ENCODE measurements at regions not wholly inside any gene's neighbourhood (a gene's known extent, or its start where the extent isn't known, plus 50 kb on each side); places are given as distances from the start of the nearest gene placed in this dataset.
"Not testable (repeated sequence)": the region's sequence is repeated elsewhere in the genome, so short reads cannot be mapped to it uniquely, and the experiment has no call there.

DNA sequence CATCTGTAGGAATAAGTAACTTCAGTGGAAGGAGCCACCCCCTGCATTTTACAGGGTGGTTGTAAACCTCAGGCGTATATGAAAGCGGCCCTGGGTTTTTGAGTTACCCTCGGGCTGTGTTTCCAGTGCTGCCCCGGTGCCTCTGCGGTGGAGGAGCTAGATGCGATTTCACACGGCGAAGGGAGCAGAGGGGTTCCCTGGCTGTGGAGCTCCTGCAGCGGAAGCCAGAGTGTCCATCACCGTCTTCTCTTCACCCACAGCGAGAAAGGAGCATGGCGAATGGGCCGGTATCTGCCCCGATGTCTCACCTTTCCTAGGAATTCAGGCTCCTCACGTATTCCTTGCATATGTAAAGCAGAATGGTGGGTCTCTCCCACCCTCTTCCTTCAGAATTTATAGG, 253.6 kb downstream of the THBS2 start:
- DNase-seq: no peak

DNA sequence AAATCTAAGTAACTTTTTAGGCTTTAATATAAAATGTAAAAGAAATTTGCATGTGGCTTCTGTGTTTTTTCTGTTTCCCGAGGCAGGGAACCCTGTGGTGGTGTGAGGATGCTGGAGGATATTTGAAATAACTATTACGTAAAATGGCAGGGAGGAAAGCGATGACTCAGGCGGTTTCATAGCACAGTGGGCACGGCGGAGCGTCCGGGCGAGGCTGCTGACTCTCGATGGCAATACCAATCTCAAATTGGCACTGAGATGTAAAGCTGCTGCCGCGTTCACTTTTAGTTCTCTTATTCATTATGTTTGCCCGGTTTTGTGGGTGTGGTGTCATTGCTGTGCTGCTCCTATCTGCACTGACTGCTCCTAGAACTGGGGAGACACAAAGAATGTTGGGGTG, 254.3 kb downstream of the THBS2 start:
- peak; percentile 85 for DNase-seq

DNA sequence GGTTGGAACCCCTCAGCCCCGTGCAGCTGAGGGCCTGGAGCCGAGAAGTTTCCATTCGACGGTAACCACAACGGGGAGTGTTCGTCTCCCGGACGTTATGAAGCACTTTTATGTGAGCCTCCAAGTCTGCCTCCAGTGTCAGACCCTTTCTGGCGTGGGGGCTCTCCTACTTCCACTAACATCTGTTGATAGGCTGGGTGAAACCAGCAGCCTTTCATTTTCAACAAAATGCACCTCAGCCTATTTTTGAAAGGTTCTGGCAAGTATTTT, 257.4 kb downstream of the THBS2 start:
- DNase-seq: no peak

DNA sequence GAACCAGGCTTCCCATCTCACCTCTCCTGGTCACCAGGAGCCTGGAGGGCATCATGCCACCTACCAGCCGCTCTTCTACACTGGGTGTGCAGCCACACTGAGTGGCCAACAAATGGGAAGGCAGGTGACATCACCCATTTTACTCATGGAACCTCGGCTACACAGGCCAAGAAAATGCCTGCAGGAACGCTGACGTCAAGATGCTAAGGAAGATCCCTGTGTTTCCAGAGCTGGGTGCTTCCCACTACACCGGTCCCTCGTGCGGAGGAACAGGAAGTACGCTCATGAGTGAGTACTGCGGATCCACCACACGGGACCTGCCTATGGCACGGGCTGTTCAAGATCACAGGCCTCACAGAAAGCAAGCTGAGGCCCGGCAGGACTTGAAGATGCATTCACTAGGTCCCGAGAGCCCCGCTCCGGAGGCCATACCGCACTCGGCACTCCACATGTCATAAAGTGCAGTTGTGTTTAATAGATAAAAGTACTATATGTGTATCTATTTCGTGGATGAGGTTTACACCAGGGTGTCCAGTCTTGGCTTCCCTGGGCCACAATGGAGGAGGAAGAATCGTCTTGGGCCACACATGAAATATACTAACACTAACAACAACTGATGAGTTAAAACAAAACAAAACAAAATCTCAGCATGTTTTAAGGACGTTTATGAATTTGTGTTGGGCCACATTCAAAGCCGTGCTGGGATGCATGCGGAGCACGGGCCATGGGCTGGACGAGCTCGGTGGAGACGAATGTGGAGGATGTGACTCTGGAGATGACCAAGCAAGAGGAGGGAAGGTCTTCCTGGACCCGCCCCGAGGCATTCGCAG, 257.9 kb downstream of the THBS2 start:
- DNase-seq: no peak

DNA sequence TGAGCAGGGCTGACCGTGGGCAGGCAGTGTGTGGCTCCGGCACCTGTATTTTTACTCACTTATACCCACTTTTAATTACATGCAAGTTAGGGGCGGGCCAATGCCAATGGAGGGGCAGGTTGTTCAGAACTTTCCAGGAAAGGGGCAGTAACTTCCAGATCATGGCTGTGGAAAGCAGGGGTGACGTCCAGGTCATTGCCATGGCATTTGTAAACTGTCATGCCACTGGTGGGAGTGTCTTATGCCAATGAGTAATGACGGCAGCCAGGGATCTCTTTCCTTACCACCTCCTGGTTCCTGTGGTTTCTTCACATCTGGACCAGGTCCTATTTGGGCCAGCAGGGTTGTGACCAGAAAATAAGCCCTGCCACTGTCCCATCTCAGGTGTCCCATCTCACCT, 258.7 kb downstream of the THBS2 start:
- DNase-seq: peak; percentile 30

DNA sequence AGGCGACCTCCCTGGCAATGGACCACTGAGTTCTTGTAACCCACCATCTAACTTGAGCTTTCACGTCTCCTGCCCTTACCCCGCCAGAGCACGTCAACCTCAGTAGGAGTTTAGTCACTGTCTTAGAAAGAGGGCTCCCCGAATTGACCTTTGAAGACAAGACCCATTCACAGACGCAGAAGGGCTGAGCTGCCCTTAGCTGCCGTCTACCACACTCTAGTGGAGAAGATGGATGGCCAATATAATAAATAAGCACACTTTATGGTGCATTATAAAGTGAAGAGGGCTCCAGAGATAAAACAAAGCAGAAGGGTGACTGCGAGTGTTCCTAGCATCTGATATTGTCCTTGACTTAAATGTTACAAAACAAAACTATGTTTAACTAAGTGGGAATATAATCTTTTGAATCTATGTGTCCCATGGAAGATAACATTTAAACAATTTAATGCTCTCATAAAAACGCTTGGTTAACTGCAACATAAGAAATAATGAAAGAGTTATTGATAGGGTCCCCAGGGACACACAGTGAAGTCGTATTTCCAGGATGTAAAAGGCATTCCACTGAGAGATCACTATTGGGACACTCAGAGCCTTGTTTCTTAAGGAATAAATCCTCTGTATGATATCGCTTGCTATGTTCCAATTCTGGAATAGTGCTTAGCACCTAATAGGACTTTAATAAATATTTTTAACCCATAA, 261.1 kb downstream of the THBS2 start:
- DNase-seq: no peak

DNA sequence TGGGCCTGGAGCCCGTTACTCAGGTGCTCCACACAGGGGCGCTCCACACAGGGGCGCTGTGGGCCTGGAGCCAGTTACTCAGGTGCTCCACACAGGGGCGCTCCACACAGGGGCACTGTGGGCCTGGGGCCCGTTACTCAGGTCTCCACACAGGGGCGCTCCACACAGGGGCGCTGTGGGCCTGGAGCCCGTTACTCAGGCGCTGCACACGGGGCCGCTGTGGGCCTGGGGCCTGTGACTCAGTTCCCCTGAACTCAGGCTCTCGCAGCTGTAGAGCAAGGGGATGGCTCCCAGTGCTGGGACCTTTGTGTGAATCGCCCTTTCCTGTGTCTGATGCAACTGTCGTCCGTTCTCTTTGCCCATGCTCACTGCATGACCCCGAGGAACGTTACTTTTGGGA, 262.0 kb downstream of the THBS2 start:
- DNase-seq: not testable (repeated sequence)

DNA sequence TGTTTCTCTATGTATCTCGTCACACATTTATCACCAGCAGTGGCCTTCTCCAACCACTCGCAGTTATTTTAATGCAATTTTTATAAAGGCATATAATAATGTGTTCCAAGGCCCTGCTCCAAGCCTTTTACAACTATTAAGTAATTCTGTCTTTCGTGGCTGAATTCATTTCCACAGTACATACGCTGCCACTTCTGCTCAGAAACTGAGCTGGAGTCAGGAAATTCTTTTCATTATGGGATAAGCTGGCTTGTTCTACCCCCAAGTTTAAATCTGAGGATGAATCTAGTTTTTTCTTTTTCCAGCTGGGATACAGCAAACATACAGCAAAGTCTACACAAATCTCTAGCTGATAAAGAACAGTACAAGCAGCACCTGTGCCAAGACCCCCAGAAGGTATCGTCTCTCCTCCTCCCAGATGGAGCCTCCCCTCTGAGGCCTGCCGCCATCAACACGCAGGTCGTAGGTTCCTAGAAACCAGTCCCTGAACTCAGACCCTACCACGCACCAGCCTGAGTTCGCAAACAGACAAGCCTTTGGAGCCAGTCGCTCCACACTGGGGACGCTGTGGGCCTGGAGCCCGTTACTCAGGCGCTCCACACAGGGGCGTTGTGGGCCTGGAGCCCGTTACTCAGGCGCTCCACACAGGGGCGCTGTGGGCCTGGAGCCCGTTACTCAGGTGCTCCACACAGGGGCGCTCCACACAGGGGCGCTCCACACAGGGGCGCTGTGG, 263.5 kb downstream of the THBS2 start:
- no peak for DNase-seq

DNA sequence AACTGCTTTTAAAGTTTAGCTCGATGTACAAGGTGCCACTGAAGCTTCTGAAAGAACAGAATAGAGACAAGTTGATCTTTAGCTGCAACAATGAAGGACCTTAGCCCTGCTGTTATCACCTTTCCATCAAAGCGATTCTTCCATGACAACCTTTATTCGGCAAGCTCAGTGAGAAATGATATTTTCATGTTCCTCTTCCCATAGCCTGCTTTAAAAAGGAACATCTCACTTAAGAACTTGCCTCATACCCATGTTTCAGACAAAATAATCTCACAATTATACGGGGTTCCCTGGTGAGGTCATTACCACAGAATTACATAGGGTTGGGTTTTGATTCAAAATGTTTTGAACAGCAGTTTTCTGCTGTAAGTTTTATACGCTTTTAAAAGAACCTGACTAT, 264.2 kb downstream of the THBS2 start:
- DNase-seq: peak; percentile 41

DNA sequence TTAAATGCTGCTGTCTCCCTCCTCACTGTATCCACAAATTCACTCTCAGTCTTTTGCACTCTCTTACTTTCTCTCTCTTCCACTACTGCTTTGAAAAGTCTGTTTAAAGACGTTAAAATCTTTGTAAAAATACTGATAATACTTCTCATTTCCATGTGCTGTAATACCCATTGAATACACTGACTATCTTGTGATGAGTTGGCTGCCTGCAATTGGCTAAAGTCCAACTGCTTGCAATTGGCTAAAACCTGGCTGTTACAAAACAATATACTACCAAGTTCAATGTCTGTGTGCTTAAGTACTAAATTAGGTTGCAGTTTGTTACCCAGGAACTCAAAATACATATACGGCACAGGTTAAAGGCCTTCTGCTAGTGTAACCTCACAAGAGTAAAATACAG, 264.8 kb downstream of the THBS2 start:
- DNase-seq: no peak

DNA sequence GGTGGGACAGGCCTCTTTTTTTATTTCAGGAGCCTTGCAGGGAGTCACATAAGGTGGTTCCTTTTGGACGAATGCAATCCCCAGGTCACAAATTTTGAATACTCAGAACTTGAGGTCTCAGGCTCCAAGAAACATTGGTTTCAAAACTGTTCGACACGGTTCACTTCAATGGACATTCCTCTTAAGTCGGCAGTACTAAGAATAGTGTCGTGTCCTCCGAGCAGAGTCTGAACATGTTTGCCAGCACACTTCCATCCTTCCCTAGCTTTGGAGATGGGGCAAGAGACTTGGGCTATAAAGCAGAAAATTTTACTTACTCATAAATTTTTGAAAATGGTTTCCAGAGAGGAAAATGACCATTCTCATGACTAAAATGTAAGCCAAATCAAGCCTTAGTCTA, 265.4 kb downstream of the THBS2 start:
- DNase-seq: no peak

DNA sequence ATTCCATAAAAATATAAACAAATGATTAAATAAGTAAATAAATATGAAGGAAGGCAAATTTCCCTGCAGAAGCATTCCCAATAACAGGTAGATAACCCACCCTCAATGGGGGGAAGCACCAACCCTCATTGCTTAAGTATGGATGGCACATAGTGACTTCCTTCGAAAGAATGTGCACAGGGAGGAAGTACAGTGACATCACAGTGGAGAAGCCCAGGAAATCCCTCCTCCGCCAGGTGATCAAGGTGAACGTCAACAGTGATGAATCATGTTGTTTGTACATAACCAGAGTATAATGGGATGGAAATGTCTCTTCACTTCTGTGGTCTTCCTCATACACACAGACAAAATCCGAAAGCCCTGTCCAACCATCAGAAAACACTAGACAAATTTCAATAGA, 267.9 kb downstream of the THBS2 start:
- DNase-seq: no peak

DNA sequence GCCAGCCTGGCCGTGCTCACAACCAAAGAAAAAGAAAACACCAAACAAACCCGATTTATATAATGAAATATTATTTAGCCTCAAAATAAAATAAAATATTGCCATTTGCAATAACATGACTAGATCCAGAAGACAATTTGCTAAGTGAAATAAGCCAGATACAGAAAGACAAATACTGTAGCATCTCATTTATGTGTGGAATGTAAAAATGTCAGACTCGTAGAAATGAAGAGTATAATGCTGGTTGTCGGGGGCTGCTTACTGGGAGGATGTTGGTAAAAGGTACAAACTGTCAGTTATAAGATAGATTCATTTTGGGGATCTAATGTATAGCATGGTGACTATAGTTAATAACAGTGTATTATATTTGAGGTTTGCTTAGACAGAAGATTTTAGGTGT, 269.7 kb downstream of the THBS2 start:
- DNase-seq: no peak

DNA sequence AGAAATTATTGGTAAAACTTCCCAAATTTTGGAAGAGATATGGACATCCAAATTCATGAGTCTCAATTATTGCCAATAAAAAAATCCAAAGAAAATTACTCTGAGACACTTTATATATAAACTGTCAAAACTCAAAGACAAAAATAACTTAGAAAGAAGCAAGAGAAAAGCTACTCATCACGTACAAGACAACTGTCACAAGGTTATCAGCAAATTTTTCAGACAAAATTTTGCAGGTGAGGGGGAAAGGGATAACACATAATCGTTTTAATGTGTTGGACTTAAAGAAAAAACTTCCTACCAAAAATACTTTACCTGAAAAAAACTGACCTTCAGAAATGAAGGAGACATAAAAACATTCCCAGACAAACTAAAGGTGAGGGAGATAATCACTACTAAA, 272.5 kb downstream of the THBS2 start:
- DNase-seq: no peak

DNA sequence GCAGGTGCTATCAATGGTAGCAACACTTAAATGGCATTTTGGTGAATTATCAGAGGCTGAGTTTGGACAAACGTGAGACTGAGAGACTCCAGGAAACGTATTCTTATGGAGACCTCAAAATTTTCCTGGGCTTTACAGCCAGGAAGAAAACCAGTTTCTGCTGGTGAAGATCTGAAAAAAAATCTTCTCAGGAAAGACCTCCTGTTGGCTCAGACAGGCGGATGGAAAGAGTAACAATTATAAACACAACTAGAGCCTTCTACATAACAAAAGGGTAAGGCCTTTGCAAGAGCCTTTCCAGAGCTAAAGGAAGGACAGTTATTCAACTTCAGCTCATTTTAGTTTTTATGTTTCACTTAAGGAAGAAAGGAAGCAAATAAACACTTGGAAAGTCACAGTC, 274.4 kb downstream of the THBS2 start:
- DNase-seq: no peak

DNA sequence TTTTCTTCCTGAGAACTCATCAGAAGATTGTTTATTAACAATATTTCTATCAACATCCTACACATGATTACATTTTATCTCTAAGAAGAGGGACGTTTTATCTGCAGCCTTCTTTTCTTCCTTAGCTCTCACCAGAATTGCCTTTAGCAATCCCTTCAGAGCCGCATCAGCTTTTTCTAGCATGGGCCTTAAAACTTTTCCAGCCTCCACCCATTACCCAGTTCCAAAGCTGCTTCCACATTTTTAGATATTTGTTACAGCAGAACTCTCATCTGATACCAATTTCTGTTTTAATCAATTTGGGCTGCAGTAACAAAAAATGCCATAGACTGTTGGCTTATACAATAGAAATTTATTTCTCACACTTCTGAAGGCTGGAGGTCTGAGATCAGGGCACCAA, 281.5 kb downstream of the THBS2 start:
- DNase-seq: no peak

DNA sequence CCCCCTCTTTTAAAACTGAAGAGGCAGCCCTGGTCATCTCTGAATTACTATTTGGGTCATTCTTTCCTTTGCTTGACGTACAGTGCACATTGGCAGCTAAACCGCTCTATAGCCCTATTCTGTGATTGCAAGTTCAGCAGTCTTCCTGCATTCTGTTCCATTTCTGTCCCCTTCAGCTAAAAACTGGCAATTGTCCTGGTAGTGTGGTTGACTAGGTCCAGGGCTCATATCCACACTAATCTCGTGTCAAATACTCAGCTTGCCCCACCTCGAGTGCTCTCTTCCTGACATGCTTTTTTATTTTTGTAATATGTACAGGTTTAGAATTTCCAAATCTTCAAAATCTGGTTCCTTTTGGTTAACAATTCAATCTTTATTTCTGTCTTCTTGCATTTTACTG, 282.1 kb downstream of the THBS2 start:
- DNase-seq: no peak

DNA sequence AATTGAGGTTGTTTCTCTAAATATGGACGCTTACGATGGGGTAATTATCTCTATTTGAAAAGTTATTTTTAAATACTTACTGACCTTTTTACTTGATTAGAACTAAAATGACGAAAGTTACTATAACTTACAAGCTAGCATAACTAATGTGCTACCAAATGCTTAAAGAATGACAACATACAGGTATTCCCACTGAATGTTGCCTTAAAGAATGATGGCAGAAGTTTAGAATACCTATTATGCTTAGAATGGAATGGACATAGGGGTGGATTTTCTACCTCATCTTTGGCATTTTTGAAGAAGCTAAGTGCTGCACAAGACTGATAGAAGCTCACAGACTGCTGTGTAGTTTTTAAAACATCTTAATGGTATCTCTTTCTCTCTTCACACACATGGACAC, 284.8 kb downstream of the THBS2 start:
- no peak for DNase-seq

DNA sequence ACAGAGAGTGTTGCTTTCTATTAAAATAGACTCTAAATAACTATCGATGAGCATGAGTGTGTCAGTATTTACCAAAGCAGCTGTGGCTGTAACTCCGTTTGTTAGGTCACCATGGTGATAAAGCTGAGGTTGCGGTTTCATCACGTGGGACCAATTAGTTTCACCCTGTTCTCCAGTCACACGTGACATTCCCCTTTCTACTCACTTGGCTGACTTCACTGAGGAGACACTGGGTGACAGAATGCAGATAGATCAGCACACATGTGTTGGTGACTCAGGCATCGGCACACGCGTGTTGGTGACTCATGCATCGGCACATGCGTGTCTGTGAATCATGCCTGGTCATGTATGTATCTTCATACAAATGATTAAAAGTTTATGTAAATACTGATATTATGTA, 285.4 kb downstream of the THBS2 start:
- DNase-seq: peak; percentile 98

DNA sequence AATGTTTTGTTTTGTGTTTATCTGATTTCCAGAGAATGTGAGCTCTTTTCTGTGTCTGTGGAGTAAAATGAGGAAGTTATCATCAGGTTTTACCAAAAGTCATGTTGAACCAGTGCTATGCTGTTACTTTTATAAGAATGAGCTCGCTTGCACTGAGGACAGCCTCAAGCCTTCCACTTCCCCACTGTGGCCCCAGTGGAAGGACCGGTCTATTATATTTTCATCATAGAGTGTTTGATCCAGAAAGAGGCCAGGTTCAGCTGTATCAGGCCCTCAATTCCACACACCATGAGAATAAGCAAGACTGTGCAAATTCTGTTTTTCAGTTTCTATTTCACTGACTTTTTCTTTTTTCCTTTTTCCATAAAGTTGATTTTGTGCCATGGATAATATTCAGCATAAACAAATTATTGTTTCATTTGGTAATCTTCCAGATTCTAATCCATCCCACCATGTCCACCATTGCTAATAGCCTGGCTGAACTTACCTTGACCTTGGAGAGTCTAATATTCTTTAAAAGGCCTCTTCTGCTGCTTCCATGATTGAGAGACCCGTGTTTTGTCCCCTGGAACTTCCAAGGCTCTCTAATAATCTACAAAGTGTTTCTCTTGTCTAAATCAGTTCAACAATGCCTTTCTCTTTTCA, 286.2 kb downstream of the THBS2 start:
- DNase-seq: peak; percentile 72

DNA sequence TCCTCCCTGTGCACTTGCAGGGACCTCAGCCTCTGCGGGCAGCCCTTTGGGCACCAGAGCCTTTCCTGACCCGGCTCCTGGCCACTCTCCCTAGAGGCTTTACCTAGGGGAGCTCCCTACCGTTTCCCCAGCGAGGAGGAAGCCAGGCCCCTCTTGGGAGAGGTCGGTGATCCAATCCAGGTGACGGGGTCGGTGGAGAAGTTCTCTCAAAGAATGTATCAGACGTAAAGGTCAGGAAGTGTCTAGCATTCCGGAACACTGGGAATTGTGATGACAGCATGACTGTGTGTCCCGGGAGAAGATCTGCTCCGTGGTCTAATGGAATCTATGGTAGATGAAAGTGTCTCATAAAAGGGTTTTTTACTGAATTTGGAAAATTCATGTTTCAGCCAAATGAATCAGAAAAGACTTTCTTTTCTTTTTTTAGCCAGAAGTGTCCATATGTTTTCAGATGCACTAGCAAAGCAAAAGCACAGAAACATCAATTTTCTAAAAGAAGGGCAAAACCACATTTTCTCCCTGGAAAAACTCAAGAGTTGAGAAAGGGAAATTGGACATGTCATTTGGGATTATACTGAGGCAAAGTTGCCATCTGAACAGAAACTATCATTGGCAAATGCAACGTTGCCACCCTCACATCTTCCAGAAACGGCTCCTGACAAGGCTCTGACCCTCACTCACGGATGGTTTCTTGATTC, 289.4 kb downstream of the THBS2 start:
- no peak for DNase-seq

DNA sequence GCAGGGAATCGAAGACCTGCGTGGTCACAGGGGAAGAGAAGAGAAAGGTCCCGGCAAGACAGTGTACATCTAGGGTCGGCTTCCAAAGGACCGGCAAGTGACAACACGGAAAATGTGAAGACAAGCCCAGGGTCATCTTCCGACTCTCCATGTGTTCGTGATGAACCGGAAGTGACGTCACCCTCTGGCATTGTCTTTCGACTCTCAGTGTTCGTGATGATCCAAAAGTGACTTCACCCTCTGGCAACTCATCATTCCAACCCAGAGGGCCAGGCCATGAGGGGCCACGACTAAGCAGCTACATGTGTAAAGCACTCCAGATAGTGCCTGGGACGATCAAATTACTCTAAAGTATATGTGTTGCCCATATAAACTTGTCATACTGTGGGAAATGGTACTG, 290.8 kb downstream of the THBS2 start:
- DNase-seq: no peak

DNA sequence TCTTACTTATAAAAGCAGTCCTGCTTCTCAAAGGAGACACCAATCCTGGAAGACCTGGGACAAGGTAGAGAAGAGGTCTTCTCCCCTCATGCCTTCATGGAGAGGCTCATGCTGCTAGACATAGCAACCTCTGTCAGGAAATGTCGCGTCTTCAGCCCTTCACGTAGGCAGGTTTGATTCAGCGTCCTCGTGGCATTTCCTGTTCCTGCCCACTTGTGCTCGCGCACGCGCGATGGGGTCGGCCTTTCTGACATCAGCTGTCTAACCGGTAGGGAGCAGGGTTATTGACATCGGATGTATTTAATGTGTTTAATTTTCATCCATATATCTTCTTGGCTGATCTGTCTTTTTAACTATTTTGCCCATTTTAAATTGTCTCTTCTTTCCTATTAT, 292.4 kb downstream of the THBS2 start:
- DNase-seq: no peak
